Renal cortical epithelial cell (primary cell): ENCODE measurements at regions not wholly inside any gene's neighbourhood (a gene's known extent, or its start where the extent isn't known, plus 50 kb on each side); places are given as distances from the start of the nearest gene placed in this dataset.

Experiments used
- DNase-seq: peaks from one replicate; pipeline ENCODE4 v3.0.0-alpha.2; 2011; ENCODE audit warnings: low read depth

- DNase-seq: peak; percentile 52
These were observed 336.4 kb upstream of the FBXO33 start for GRCh38 chr14:39768589-39768988.

GRCh38 chr14:39766397-39767000 lies 334.3 kb upstream of the FBXO33 start:
- no peak for DNase-seq

GRCh38 chr14:39765676-39766075 lies 333.4 kb upstream of the FBXO33 start:
- no peak for DNase-seq

GRCh38 chr14:39763402-39763890 lies 331.2 kb upstream of the FBXO33 start:
- DNase-seq: no peak

- DNase-seq: peak; percentile 66
These were observed 330.6 kb upstream of the FBXO33 start for GRCh38 chr14:39762576-39763401.

DNA sequence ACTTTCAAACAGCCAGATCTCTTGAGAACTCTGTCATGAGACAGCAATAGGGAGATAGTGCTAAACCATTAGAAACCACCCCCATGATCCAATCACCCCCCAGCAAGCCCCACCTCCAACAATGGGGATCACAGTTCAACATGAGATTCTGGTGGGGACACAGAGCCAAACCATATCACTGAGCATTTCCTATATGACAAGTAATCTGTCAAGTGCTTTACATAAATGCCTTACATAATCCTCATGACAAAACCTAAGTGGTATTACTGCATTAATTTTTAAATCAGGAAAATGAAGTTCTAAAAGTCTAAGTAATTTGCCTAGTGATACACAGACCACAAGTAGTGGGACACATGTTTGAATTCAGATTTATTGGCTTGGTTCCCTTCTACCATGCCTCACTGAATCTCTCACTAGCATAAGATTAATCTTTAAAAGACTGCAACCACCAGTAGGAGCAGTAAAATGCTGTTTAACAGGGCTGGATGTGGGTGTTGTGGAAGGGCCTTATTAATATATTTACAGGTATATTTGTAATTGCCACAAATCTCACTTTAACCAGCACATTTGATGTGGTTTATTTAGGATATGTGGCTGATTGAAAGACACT lies 323.1 kb upstream of the FBXO33 start:
- DNase-seq: peak; percentile 83

- no peak for DNase-seq
These were observed 308.2 kb upstream of the FBXO33 start for GRCh38 chr14:39740454-39740853.

- no peak for DNase-seq
These were observed 307.6 kb upstream of the FBXO33 start for GRCh38 chr14:39739796-39740195.

- no peak for DNase-seq
These were observed 302.1 kb upstream of the FBXO33 start for GRCh38 chr14:39734306-39734705.

DNA sequence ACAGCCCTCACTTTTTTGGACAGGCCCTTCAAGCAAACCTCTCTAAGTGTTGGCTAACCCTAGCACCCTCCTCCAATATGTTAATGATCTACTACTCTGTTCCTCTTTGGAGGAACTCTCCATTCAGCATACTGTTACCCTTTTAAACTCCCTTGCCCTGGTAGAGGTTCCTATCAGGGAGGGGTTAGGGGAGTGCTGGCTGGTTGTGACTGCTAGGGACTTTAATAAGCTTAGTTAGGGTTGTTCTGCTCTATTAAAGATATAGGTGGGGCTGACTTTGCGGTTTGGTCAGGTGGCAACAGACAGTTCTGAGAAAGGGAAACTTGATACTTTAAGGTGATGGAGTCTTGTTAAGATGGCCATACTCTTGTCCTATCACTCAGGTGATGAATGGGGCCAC lies 301.5 kb upstream of the FBXO33 start:
- peak; percentile 60 for DNase-seq

DNA sequence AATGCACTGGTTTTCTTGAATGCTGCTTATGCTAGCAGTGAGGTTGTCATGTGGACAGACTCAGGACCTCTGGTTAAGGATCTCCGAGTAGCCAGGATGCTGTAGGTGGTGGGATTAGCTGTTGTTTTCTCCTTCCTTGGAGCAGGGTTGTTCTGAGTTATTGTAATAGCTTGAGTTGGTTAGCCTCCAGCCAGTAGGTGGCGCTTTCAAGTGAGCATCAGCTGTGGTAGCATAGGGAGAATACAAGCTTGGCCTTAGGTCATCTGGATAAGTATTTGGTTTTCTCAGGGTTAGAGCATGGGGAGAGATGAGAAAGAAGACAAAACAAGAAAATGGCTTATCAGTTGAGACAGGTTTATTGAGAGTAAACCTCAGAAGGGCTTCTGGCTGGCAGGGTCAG lies 299.7 kb upstream of the FBXO33 start:
- no peak for DNase-seq

GRCh38 chr14:39726563-39726962 lies 294.3 kb upstream of the FBXO33 start:
- DNase-seq: no peak

DNA sequence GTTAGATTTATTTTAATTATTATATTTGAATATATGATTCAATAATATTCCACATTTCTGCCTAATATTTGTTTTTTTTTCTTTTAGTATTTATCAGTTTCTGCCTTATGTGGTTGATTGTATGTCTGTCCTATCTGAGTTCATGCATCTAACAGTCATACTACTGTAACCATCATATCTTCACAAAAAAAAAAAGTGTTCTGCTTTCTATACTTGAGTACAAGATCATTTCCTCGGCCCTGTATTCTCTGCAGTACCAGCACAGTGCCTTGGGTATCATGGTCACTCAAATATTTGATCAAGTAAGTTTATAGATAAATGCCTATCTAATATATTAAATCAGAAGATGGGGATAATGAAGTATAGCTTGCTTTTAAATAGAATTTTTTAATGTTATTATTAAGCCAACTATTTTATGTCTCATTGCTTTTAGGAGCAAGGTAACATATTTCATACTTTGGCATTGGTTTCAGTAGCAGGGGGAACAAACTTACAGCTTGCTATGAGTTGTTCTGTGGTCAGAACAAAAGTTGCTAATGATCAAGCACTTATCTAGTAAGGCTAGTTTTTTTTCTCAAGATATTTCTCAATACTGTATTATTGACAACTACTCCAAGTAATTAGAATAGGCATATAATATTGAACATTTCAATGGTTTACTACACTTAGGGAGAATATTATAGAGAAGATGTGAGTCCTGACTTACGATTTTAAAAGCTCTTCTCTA lies 290.5 kb upstream of the FBXO33 start:
- DNase-seq: no peak

DNA sequence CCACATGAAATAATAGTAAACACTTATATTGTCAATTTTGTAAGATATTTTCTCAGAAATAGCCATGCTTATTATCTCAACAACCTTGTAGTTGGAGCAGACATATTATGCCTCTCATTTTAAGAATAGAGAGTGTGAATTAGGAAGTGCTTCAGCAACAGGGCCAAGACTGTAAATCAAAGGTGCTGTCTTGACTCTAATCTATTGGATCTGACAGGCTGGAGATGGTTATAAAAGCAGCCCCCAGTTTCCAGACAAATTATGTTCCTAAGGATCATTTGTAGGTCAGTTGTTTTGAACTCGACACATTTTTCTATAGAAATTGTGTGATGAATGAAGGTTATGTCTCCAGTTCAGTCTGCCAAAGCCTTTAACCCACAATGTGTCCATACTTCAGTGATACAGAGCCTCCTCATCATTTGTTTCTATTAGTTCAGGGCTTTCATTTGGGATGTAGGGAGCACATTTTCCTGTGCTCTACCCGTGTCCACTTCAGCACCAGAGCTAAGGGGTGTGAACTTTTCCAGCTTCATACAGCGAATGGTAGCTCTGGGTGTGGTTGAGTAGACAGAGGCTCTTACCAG lies 284.8 kb upstream of the FBXO33 start:
- DNase-seq: no peak

DNA sequence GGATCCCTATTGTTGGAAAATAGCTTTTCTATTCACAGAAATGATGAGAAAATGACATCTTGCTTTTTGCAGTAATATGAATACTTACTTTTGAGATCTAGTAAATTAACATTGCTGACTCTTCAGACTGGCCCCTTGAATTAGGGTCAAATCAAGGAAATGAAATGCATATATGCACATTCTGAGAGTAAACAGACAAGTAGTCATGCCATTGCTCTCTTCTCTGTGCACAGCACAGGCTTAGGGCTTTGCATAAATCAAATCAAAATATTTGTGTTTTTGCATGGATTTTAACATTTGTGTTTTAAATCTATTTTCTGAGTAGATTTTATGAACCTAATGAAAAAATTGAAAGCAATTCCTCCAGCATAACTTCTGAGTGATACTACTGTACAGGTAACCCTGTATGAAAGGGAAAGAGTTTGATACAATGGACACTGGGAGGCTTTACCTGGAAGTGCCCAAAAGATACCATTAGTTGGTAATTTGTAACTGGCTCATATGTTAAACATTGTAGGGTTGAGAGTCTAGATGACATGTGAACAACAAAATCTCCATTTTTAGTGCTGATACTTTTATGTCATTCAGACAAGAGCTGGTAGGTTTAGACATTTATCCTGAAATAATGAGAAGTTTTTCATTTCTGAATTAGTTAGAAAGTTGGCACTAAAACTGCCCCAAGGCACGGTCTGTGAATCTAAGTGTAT lies 280.2 kb upstream of the FBXO33 start:
- peak; percentile 13 for DNase-seq

GRCh38 chr14:39704594-39704993 lies 272.4 kb upstream of the FBXO33 start:
- peak; percentile 33 for DNase-seq

GRCh38 chr14:39694341-39694740 lies 262.1 kb upstream of the FBXO33 start:
- no peak for DNase-seq

DNA sequence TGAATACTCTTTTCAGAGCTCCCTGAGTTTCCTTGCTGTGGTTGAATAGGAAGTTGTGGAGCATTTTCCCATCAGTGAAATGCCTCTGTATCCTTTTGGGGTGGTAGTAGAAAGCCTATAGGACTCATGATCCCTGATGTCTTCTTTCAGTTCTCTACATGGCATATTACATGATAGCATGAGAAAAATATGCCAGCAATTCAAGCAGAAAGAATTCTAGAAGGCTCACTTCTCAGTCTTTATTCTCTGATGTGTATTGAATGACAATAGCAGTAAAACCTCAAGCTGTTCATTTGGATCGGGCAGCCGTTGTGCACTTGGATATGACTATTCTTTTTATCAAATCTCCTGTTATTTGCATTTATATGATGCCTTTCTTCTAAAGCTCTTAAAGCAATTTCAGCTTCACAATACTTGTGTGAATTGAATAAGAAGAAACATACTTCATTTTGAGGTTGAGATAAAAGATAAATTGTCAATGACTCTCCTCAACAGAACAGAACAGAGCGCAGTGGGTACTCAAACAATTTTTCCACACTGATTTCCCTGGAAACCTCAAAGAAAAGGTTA lies 251.5 kb upstream of the FBXO33 start:
- DNase-seq: no peak

GRCh38 chr14:39682582-39682981 lies 250.3 kb upstream of the FBXO33 start:
- DNase-seq: no peak

- no peak for DNase-seq
These were observed 249.7 kb upstream of the FBXO33 start for GRCh38 chr14:39681782-39682399.
